GM12878 (cell line): ENCODE measurements at regions not wholly inside any gene's neighbourhood (a gene's known extent, or its start where the extent isn't known, plus 50 kb on each side); places are given as distances from the start of the nearest gene placed in this dataset.

Experiments used
- ATAC-seq: fragments of 200-7000 bp; cut with Tn5 transposase; 3 replicates; pipeline ENCODE4 v1.9.1; 2020; ENCODE audit warnings: mild to moderate bottlenecking, moderate library complexity
- BruUV-seq: library from RNA; stranded (reverse); fragments of 400-500 nt; replicated peaks from 2 replicates; lab custom pipeline; 2021; lab: Mats Ljungman, UMichigan
- CTCF ChIA-PET: fragments of 300-600 bp; sonication (Branson Sonifier 250); formaldehyde crosslinking; extraction: SDS; loops from one replicate; lab custom pipeline; 2021; ENCODE audit warnings: inconsistent platforms; lab: Yijun Ruan, JAX
- POLR2A ChIA-PET: fragments of 350-600 bp; formaldehyde crosslinking; extraction: SDS; loops from one replicate; lab custom pipeline; 2021; ENCODE audit warnings: inconsistent platforms; lab: Charles Lee
- RAD21 ChIA-PET: fragments of 300-600 bp; sonication (Branson Sonifier 250); formaldehyde crosslinking; loops from one replicate; lab custom pipeline; 2023; ENCODE audit warnings: antibody characterized with exemption; ENCODE audit not compliant: unreplicated experiment; lab: Charles Lee
- SMC1A ChIA-PET: fragments of 300-600 bp; sonication (Branson Sonifier 250); formaldehyde crosslinking; loops from one replicate; lab custom pipeline; 2023; ENCODE audit not compliant: unreplicated experiment, uncharacterized antibody; lab: Charles Lee
- DNase-seq: peaks from one replicate; pipeline ENCODE4 v3.0.0-alpha.2; 2011; ENCODE audit warnings: low read depth, low spot score
- FAIRE-seq: peaks from 3 replicates; lab custom pipeline; 2011; peaks lifted over from hg19 to GRCh38; lab: Jason Lieb, UNC
- H2AFZ ChIP-seq: 2 replicates; pipeline ENCODE4 v1.6.0; 2011; ENCODE audit warnings: low read depth, low read length, control low read depth; ENCODE audit not compliant: control insufficient read depth
- H3K27ac ChIP-seq: 2 replicates; pipeline ENCODE4 v1.5.1; 2011; ENCODE audit warnings: control low read depth; ENCODE audit not compliant: control insufficient read depth, insufficient read depth
- H3K27me3 ChIP-seq, 2 experiments: replicated peaks in 1 of 2; 2 replicates each; pipeline versions ENCODE4 v1.6.0 to v1.6.1; 2011; ENCODE audit warnings: low read length in 1 of 2; ENCODE audit not compliant: control insufficient read depth in 2 of 2, insufficient read depth in 2 of 2
- H3K36me3 ChIP-seq, 2 experiments: 2 replicates each; pipeline ENCODE4 v1.5.1; 2011; ENCODE audit warnings: low read length in 1 of 2; ENCODE audit not compliant: control insufficient read depth in 2 of 2, insufficient read depth in 2 of 2
- H3K4me1 ChIP-seq: 2 replicates; pipeline ENCODE4 v1.6.1; 2011; ENCODE audit warnings: mild to moderate bottlenecking, low read length, moderate library complexity, mixed read lengths; ENCODE audit not compliant: control insufficient read depth, insufficient read depth
- H3K4me2 ChIP-seq: 2 replicates; pipeline ENCODE4 v1.6.0; 2011; ENCODE audit warnings: control low read depth; ENCODE audit not compliant: control insufficient read depth, insufficient read depth
- H3K4me3 ChIP-seq: fragments of 200-600 bp; sonication (generic); 2 replicates; pipeline ENCODE4 v1.5.1; 2016
- H3K79me2 ChIP-seq: 2 replicates; pipeline ENCODE4 v1.6.0; 2011; ENCODE audit warnings: low read length; ENCODE audit not compliant: control insufficient read depth, insufficient read depth
- H3K9ac ChIP-seq: 2 replicates; pipeline ENCODE4 v1.8.0; 2011; ENCODE audit warnings: low read length, control low read depth, mixed read lengths; ENCODE audit not compliant: control insufficient read depth, insufficient read depth
- H3K9me3 ChIP-seq: replicated peaks from 3 replicates; pipeline ENCODE4 v1.5.1; 2011; ENCODE audit warnings: mild to moderate bottlenecking, low read length; ENCODE audit not compliant: control insufficient read depth, insufficient read depth
- H4K20me1 ChIP-seq: 2 replicates; pipeline ENCODE4 v1.6.0; 2011; ENCODE audit not compliant: control insufficient read depth, insufficient read depth
- BCL11A ChIP-seq: IDR thresholded peaks from 2 replicates; pipeline ENCODE4 v1.6.1; 2011; ENCODE audit warnings: low read depth, low read length
- CREB1 ChIP-seq: IDR thresholded peaks from 2 replicates; pipeline ENCODE4 v1.6.1; 2012; ENCODE audit warnings: low read depth, mild to moderate bottlenecking, inconsistent platforms
- HCFC1 ChIP-seq: fragments of 150-350 bp; IDR thresholded peaks from 2 replicates; pipeline ENCODE4 v1.6.1; 2014; ENCODE audit warnings: low read length
- KAT2A ChIP-seq: conservative IDR thresholded peaks from 2 replicates; pipeline ENCODE4 v1.6.1; 2011; ENCODE audit warnings: low read depth, low read length; ENCODE audit not compliant: control insufficient read depth
- REST ChIP-seq: IDR thresholded peaks from 2 replicates; pipeline ENCODE4 v1.6.1; 2012; ENCODE audit warnings: mild to moderate bottlenecking, low read depth, low read length
- RFX5 ChIP-seq: IDR thresholded peaks from 2 replicates; pipeline ENCODE4 v1.6.1; 2011; ENCODE audit warnings: low read depth, low read length, improper control_type of control experiment
- WGBS: methylation state at CpG from one replicate; pipeline ENCODE4 v1.1.6; 2016; ENCODE audit warnings: low lambda C conversion rate; ENCODE audit not compliant: insufficient replicate concordance, insufficient coverage; ENCODE audit errors: missing lambda C conversion rate; 5-methylcytosine and 5-hydroxymethylcytosine counted together
- in situ Hi-C: fragments of 300-500 bp; cut with MboI; formaldehyde crosslinking; loops from 9 replicates; pipeline ENCODE4 v1.14.3; 2018; ENCODE audit warnings: mixed read lengths
- intact Hi-C: fragments of 100-400 bp; cut with micrococcal nuclease; formaldehyde crosslinking; loops from one replicate; pipeline ENCODE4 v1.14.2; 2022; ENCODE audit not compliant: unreplicated experiment

- Histone ChIP-seq H3K4me1 (no peaks in the 10 kb centered on the region), H3K9ac (no peak overlapping the region), H3K4me2 (no peak overlapping the region), H3K4me3 (no peak overlapping the region), H3K79me2 (no peaks in the 10 kb centered on the region), H3K27me3 (no peaks in the 10 kb centered on the region; a peak in 1 of 4 replicates), H3K9me3 (no peaks in the 10 kb centered on the region), H3K27ac (no peak overlapping the region), H3K36me3 (no peaks in the 10 kb centered on the region)
- BruUV-seq: no TSS peak
- SMC1A ChIA-PET: no interaction called here
- RAD21 ChIA-PET: no interaction called here
- no peak for FAIRE-seq
- CTCF ChIA-PET: no interaction called here
- POLR2A ChIA-PET: no interaction called here
- in situ Hi-C loops: no loop called here
- no peak for TF ChIP-seq REST
- no peak for TF ChIP-seq KAT2A
- no peak for TF ChIP-seq RFX5
- no peak for TF ChIP-seq BCL11A
- no peak for TF ChIP-seq CREB1
- no peak for TF ChIP-seq HCFC1
- TF ChIP-seq, all 136 proteins: peak for 0
- H2AFZ ChIP-seq: no peak overlapping the region
- DNase-seq: no peak
- WGBS: 31% methylated on average over 4 of the region's 4 CpGs
- H4K20me1 ChIP-seq: no peaks in the 10 kb centered on the region
- no peak for ATAC-seq
- intact Hi-C loops: no loop called here
These were observed 251.1 kb downstream of the SP3 start for GRCh38 chr2:173713904-173714555.
